SK-N-SH treated with all-trans-retinoic acid at 6 μM for 48 hours (cell line): ENCODE measurements at regions not wholly inside any gene's neighbourhood (a gene's known extent, or its start where the extent isn't known, plus 50 kb on each side); places are given as distances from the start of the nearest gene placed in this dataset.

ENCODE experiments used
- ATAC-seq: fragments of 200-7000 bp; cut with Tn5 transposase; 3 replicates; pipeline ENCODE4 v1.9.1; 2020; ENCODE audit warnings: mild to moderate bottlenecking, moderate library complexity
- ARNTL ChIP-seq: fragments of 450-650 bp; formaldehyde crosslinking; IDR thresholded peaks from 2 replicates; pipeline ENCODE4 v1.5.0; 2020; ENCODE audit warnings: low read depth, mild to moderate bottlenecking, moderate library complexity, borderline replicate concordance
- BACH2 ChIP-seq: fragments of 250-450 bp; sonication (Bioruptor Pico); IDR thresholded peaks from 2 replicates; pipeline ENCODE4 v1.9.0; 2021; ENCODE audit warnings: mild to moderate bottlenecking, borderline replicate concordance
- CREB5 ChIP-seq: fragments of 250-450 bp; sonication (Bioruptor Pico); IDR thresholded peaks from 2 replicates; pipeline ENCODE4 v1.5.1; 2020; ENCODE audit warnings: low read depth, mild to moderate bottlenecking, moderate library complexity
- CSDC2 ChIP-seq: fragments of 250-450 bp; sonication (Bioruptor Pico); IDR thresholded peaks from 2 replicates; pipeline ENCODE4 v1.5.0; 2020; ENCODE audit warnings: mild to moderate bottlenecking, moderate library complexity
- CSRNP3 ChIP-seq: fragments of 250-450 bp; sonication (Bioruptor Pico); IDR thresholded peaks from 2 replicates; pipeline ENCODE4 v1.5.1; 2021; ENCODE audit warnings: mild to moderate bottlenecking, moderate library complexity
- ESRRG ChIP-seq: fragments of 250-450 bp; sonication (Bioruptor Pico); IDR thresholded peaks from 2 replicates; pipeline ENCODE4 v1.6.1; 2021; ENCODE audit warnings: mild to moderate bottlenecking
- GLIS3 ChIP-seq: fragments of 250-450 bp; sonication (Bioruptor Pico); IDR thresholded peaks from 2 replicates; pipeline ENCODE4 v1.5.0; 2020; ENCODE audit warnings: mild to moderate bottlenecking, moderate library complexity
- ISL1 ChIP-seq: fragments of 250-450 bp; sonication (Bioruptor Pico); IDR thresholded peaks from 2 replicates; pipeline ENCODE4 v2.1.2; 2022; ENCODE audit warnings: mild to moderate bottlenecking, moderate library complexity
- OSR1 ChIP-seq: fragments of 250-450 bp; sonication (Bioruptor Pico); IDR thresholded peaks from 2 replicates; pipeline ENCODE4 v1.8.0; 2022; ENCODE audit warnings: moderate library complexity, mild to moderate bottlenecking, inconsistent platforms
- PATZ1 ChIP-seq: fragments of 250-450 bp; sonication (Bioruptor Pico); IDR thresholded peaks from 2 replicates; pipeline ENCODE4 v1.8.0; 2020; ENCODE audit warnings: mild to moderate bottlenecking, moderate library complexity, borderline replicate concordance
- POU6F1 ChIP-seq: fragments of 250-450 bp; sonication (Bioruptor Pico); IDR thresholded peaks from 2 replicates; pipeline ENCODE4 v1.8.0; 2021; ENCODE audit warnings: low read depth, mild to moderate bottlenecking, moderate library complexity, borderline replicate concordance
- PPARA ChIP-seq: fragments of 250-450 bp; sonication (Bioruptor Pico); IDR thresholded peaks from 2 replicates; pipeline ENCODE4 v1.5.0; 2020; ENCODE audit warnings: mild to moderate bottlenecking, borderline replicate concordance
- SNAI2 ChIP-seq: fragments of 250-450 bp; sonication (Bioruptor Pico); IDR thresholded peaks from 2 replicates; pipeline ENCODE4 v1.5.0; 2020; ENCODE audit warnings: mild to moderate bottlenecking, moderate library complexity
- TCF4 ChIP-seq: fragments of 250-450 bp; sonication (Bioruptor Pico); IDR thresholded peaks from 2 replicates; pipeline ENCODE4 v1.8.0; 2021; ENCODE audit warnings: mild to moderate bottlenecking, moderate library complexity, borderline replicate concordance
- TOX ChIP-seq: fragments of 250-450 bp; sonication (Bioruptor Pico); IDR thresholded peaks from 2 replicates; pipeline ENCODE4 v1.8.0; 2021; ENCODE audit warnings: mild to moderate bottlenecking, moderate library complexity, borderline replicate concordance
- ZC3H10 ChIP-seq: fragments of 250-450 bp; sonication (Bioruptor Pico); IDR thresholded peaks from 2 replicates; pipeline ENCODE4 v1.5.1; 2021; ENCODE audit warnings: mild to moderate bottlenecking, moderate library complexity
- ZFP30 ChIP-seq: fragments of 450-650 bp; formaldehyde crosslinking; IDR thresholded peaks from 2 replicates; pipeline ENCODE4 v1.5.0; 2022; ENCODE audit warnings: mild to moderate bottlenecking, moderate library complexity
- ZNF565 ChIP-seq: fragments of 450-650 bp; formaldehyde crosslinking; conservative IDR thresholded peaks from 2 replicates; pipeline ENCODE4 v1.5.0; 2020; ENCODE audit warnings: low read depth, mild to moderate bottlenecking, moderate library complexity
- ZNF8 ChIP-seq: fragments of 450-650 bp; formaldehyde crosslinking; IDR thresholded peaks from 2 replicates; pipeline ENCODE4 v1.5.0; 2020; ENCODE audit warnings: mild to moderate bottlenecking, moderate library complexity

- peak; percentile 5 for ATAC-seq
- TF ChIP-seq ISL1 (CRISPR knock-in tag) (no peak), POU6F1 (no peak)
These were observed 548.7 kb upstream of the DIPK2B start for GRCh38 chrX:45749375-45749774.

GRCh38 chrX:45748369-45748774 lies 547.7 kb upstream of the DIPK2B start:
- TF ChIP-seq ZC3H10 (CRISPR knock-in tag) (no peak), CSRNP3 (CRISPR knock-in tag) (no peak), OSR1 (CRISPR knock-in tag) (no peak), PPARA (CRISPR knock-in tag) (no peak), TOX (CRISPR knock-in tag) (no peak), PATZ1 (CRISPR knock-in tag) (no peak), TCF4 (CRISPR knock-in tag) (no peak), CSDC2 (CRISPR knock-in tag) (no peak), ESRRG (CRISPR knock-in tag) (no peak), ZNF8 (CRISPR knock-in tag) (no peak), ISL1 (CRISPR knock-in tag) (no peak), ARNTL (CRISPR knock-in tag) (no peak), ZNF565 (CRISPR knock-in tag) (no peak), SNAI2 (CRISPR knock-in tag) (no peak)
- ATAC-seq: no peak

- TF ChIP-seq GLIS3 (CRISPR knock-in tag) (no peak), PPARA (CRISPR knock-in tag) (no peak), ARNTL (CRISPR knock-in tag) (no peak), ZFP30 (CRISPR knock-in tag) (no peak), CSRNP3 (CRISPR knock-in tag) (no peak), ISL1 (CRISPR knock-in tag) (no peak), ZC3H10 (CRISPR knock-in tag) (no peak), BACH2 (CRISPR knock-in tag) (no peak)
- no peak for ATAC-seq
These were observed 547.2 kb upstream of the DIPK2B start for GRCh38 chrX:45747905-45748304.

GRCh38 chrX:45745479-45745878 lies 544.8 kb upstream of the DIPK2B start:
- no peak for ATAC-seq
- TF ChIP-seq ARNTL (CRISPR knock-in tag) (no peak), PPARA (CRISPR knock-in tag) (no peak), ISL1 (CRISPR knock-in tag) (no peak), CREB5 (no peak), ZNF8 (CRISPR knock-in tag) (no peak), SNAI2 (CRISPR knock-in tag) (no peak), ZNF565 (CRISPR knock-in tag) (no peak), TOX (CRISPR knock-in tag) (no peak), PATZ1 (CRISPR knock-in tag) (no peak)
